ENCODE measurements at regions not wholly inside any gene's neighbourhood (a gene's known extent, or its start where the extent isn't known, plus 50 kb on each side); places are given as distances from the start of the nearest gene placed in this dataset.

DNA sequence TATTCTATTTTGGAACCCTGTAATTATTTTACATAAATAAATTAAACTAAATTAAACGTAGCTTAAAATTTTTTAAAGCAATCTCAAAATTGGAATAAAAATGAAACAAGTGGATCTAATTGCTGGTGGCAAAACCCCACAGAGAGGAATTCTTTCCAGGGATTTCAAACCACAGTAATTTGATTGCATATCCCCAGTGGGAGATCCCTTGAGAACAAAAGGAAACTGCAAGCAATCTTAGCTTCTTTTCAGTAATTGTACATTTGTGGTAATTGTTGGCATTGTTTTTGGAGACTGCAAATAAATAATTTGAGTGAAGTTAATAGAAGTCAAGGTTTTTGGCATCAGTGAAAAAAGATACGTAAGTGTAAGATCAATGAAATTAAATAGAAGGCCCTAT lies 58.7 kb upstream of the MYCN start:
- TF ChIP-seq CTCF (IDR thresholded peaks at IDR 0.05) = no peak
- no peak for TF ChIP-seq POLR2AphosphoS5 (IDR thresholded peaks at IDR 0.05)
- TF ChIP-seq POLR2A (IDR thresholded peaks at IDR 0.05) = no peak
